CD4-positive, alpha-beta T cell treated with Interleukin-6 at 100 ng/mL for 8 hours (primary cell): ENCODE measurements at regions not wholly inside any gene's neighbourhood (a gene's known extent, or its start where the extent isn't known, plus 50 kb on each side); places are given as distances from the start of the nearest gene placed in this dataset.
"Not testable (repeated sequence)": the region's sequence is repeated elsewhere in the genome, so short reads cannot be mapped to it uniquely, and the experiment has no call there.

Experiments used
- DNase-seq: peaks from one replicate; pipeline ENCODE4 v3.0.0-alpha.2; 2020; ENCODE audit warnings: mixed read lengths, low spot score

GRCh38 chr1:221880182-221880581 lies 138.3 kb upstream of the DUSP10 start:
- no peak for DNase-seq

- no peak for DNase-seq
Observed at GRCh38 chr1:221878134-221878533, 136.2 kb upstream of the DUSP10 start.

GRCh38 chr1:221877311-221877710 lies 135.4 kb upstream of the DUSP10 start:
- DNase-seq, result no peak

GRCh38 chr1:221875004-221875330 lies 133.1 kb upstream of the DUSP10 start:
- no peak for DNase-seq

- DNase-seq, result no peak
Observed at GRCh38 chr1:221874285-221875003, 132.6 kb upstream of the DUSP10 start.

GRCh38 chr1:221873673-221874072 lies 131.8 kb upstream of the DUSP10 start:
- no peak for DNase-seq

GRCh38 chr1:221871056-221871455 lies 129.2 kb upstream of the DUSP10 start:
- no peak for DNase-seq

GRCh38 chr1:221869779-221870178 lies 127.9 kb upstream of the DUSP10 start:
- DNase-seq, result no peak

- no peak for DNase-seq
Observed at GRCh38 chr1:221868593-221869303, 126.9 kb upstream of the DUSP10 start.

GRCh38 chr1:221867003-221867402 lies 125.1 kb upstream of the DUSP10 start:
- no peak for DNase-seq

GRCh38 chr1:221865808-221866207 lies 123.9 kb upstream of the DUSP10 start:
- no peak for DNase-seq

GRCh38 chr1:221863635-221864034 lies 121.7 kb upstream of the DUSP10 start:
- no peak for DNase-seq

GRCh38 chr1:221862971-221863370 lies 121.1 kb upstream of the DUSP10 start:
- no peak for DNase-seq

GRCh38 chr1:221858818-221859611 lies 117.1 kb upstream of the DUSP10 start:
- no peak for DNase-seq

- DNase-seq, result not testable (repeated sequence)
Observed at GRCh38 chr1:221857094-221857444, 115.2 kb upstream of the DUSP10 start.

GRCh38 chr1:221856228-221857093 lies 114.6 kb upstream of the DUSP10 start:
- DNase-seq, result no peak

GRCh38 chr1:221855156-221855555 lies 113.3 kb upstream of the DUSP10 start:
- DNase-seq, result no peak

GRCh38 chr1:221851336-221851735 lies 109.4 kb upstream of the DUSP10 start:
- DNase-seq, result no peak

- no peak for DNase-seq
Observed at GRCh38 chr1:221850470-221851187, 108.7 kb upstream of the DUSP10 start.

GRCh38 chr1:221849897-221850296 lies 108.0 kb upstream of the DUSP10 start:
- DNase-seq, result no peak

GRCh38 chr1:221849110-221849509 lies 107.2 kb upstream of the DUSP10 start:
- DNase-seq, result no peak
